ENCODE measurements at regions not wholly inside any gene's neighbourhood (a gene's known extent, or its start where the extent isn't known, plus 50 kb on each side); places are given as distances from the start of the nearest gene placed in this dataset.

DNA sequence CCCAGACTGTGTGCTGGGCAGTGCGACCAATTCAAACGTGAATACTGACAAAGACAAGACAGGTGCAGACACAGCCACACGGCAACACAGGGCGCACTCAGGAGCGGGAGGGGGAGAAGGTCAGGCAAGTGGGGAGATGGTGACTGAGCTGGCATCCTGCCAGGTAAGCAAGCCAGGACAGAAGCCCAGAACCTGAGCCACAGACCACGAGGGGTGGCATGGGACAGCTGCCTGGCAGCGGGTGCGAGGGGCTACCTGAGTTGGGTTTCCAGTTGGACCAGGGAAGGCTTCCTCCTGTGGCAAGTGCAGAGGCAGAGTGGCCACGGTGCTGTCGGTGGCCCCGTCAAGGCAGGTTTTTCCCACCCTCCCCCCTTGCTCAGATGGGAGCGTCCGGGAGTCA lies 215.2 kb upstream of the ARID1B start:
- no peak overlapping the region for H3K4me3 Mint-ChIP-seq
- no peaks in the 10 kb centered on the region for H3K36me3 Mint-ChIP-seq (ENCODE audit: low read depth)
- no peak for ATAC-seq (replicated peaks)
- peaks cover 10% of the 10 kb centered on the region for H3K9me3 Mint-ChIP-seq
- peaks cover 5% of the 10 kb centered on the region for H3K4me1 Mint-ChIP-seq
- no peaks in the 10 kb centered on the region for H3K27me3 Mint-ChIP-seq
- no peak overlapping the region for H3K27ac Mint-ChIP-seq

DNA sequence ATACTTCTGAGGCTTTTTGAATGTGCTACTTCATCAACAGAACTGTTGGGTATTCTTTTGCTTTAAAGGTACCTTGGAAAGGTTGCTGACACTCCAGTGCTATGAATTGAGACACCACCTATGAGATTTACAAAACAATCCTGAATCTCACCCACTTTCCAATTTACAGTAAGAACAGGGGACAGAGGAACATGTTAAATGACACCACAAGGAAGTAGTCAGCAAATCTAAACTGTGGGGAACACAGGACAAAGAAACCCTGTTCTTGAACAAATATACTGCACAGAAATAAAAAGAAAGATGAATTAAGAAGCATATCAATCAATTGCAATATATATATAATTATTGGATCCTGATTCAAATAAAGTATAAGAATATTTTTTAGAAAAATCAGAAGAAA lies 216.7 kb upstream of the ARID1B start:
- peaks cover 10% of the 10 kb centered on the region for H3K9me3 Mint-ChIP-seq
- H3K27me3 Mint-ChIP-seq = no peaks in the 10 kb centered on the region
- no peak for ATAC-seq (replicated peaks)
- no peak overlapping the region for H3K27ac Mint-ChIP-seq
- H3K36me3 Mint-ChIP-seq (ENCODE audit: low read depth) = no peaks in the 10 kb centered on the region
- H3K4me3 Mint-ChIP-seq = no peak overlapping the region
- H3K4me1 Mint-ChIP-seq = peaks cover 5% of the 10 kb centered on the region

DNA sequence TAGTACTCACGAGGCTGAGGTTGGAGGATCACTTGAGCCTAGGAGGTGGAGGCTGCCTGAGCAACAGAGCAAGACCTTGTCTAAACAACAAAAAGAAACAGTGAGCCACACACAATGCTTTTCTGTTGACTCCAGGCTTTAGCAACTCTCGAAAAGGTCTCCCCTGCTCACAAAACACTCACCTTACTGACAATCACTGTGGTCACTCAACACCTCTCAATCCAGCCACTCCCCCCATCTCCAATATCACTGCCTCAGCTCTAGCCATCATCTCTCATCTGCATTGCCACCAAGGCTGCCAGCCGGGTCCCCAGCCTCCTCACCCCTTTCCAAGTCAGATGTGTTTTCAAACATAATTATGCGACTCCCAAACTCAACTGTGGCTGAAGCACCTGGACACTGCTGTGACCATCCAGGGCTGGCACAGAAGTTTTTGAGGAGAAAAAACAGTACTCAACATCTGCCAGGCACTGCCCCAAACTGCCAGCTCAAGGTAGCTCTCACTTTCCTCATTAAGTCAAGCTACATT lies 218.0 kb upstream of the ARID1B start:
- H3K27me3 Mint-ChIP-seq = no peaks in the 10 kb centered on the region
- no peak overlapping the region for H3K27ac Mint-ChIP-seq
- ATAC-seq (replicated peaks) = no peak
- H3K9me3 Mint-ChIP-seq = peaks cover 10% of the 10 kb centered on the region
- no peaks in the 10 kb centered on the region for H3K36me3 Mint-ChIP-seq (ENCODE audit: low read depth)
- peaks cover under 1% of the 10 kb centered on the region for H3K4me1 Mint-ChIP-seq
- H3K4me3 Mint-ChIP-seq = no peak overlapping the region

DNA sequence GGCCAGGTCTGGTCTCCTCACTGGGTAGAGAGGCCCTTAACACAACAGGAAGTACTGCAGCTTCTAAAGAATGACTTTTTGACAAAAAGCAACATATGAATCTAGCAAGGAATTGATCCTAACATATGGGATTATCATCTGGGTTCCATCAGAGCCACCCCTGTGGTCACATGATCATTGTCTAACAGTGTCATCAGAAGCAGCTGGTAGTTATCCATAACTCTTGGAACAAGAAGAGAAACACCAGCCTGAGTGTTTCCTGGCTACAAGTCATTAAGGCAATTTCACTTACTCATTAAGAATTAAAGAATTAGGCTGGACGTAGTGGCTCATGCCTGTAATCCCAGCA lies 219.3 kb upstream of the ARID1B start:
- Mint-ChIP-seq H3K27me3 (no peaks in the 10 kb centered on the region), H3K36me3 (ENCODE audit: low read depth) (no peaks in the 10 kb centered on the region)

DNA sequence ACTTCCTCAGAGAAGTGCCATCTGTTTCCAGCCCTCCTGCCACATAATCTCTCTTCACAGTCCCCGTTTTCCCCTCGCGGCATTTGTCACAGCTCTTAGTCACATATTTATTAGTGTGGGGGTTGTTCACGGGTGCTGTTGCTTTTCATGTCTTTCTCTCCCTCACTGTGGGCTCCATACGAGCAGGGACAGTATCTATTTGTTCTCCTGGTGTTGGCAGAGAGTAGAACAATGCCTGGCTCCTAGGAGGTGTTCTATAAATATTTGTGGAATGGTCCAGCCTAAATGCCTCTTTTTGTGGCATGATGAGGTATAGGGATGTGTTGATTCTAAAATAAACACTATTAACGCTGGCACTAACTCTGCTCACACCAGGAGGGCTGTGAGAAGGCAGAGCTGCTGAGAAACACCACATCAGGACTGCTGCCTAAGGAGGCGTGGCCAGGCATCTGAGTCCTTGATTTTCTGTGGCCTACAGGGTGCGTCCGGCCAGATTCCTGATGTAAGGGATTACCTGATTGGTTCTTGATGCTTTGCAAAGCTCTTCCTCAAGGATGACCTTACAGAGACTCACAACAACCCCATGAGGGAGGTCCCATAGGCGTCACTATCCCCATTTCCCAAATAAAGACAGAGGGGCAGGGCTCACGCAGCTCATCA lies 219.8 kb upstream of the ARID1B start:
- no peak overlapping the region for H3K27ac Mint-ChIP-seq

More for the DNA sequence above, 219.3 kb upstream of the ARID1B start:
- Mint-ChIP-seq H3K4me3 (no peak overlapping the region), H3K4me1 (no peaks in the 10 kb centered on the region), H3K27ac (no peak overlapping the region), H3K9me3 (peaks cover 10% of the 10 kb centered on the region)
- ATAC-seq (replicated peaks) = no peak

DNA sequence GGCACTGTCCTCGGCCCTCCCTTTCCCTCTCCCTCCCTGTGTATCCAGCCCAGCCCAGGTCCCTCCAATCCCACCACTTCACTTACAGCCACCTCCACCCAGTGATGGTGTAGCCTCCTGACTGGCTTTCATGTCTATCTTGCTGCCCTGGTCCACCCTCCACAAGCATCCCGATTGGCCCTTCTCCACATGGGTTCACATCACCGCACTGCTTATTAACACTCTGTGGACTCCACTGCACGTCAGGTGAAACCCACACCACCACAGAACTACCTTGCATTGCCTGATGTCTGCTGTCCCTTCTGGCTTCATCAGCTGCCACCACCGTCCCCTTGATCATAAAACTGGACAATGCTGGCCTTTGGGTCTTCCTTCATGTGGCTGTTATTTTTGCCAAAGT lies 220.4 kb upstream of the ARID1B start:
- H3K4me3 Mint-ChIP-seq = no peak overlapping the region
- no peak for ATAC-seq (replicated peaks)
- H3K27ac Mint-ChIP-seq = no peak overlapping the region
- no peaks in the 10 kb centered on the region for H3K4me1 Mint-ChIP-seq
- no peaks in the 10 kb centered on the region for H3K27me3 Mint-ChIP-seq
- peaks cover 10% of the 10 kb centered on the region for H3K9me3 Mint-ChIP-seq
- H3K36me3 Mint-ChIP-seq (ENCODE audit: low read depth) = no peaks in the 10 kb centered on the region

More for the DNA sequence above, 219.8 kb upstream of the ARID1B start:
- Mint-ChIP-seq H3K27me3 (no peaks in the 10 kb centered on the region), H3K4me3 (no peak overlapping the region), H3K9me3 (peaks cover 10% of the 10 kb centered on the region), H3K36me3 (ENCODE audit: low read depth) (no peaks in the 10 kb centered on the region), H3K4me1 (no peaks in the 10 kb centered on the region)
- no peak for ATAC-seq (replicated peaks)

DNA sequence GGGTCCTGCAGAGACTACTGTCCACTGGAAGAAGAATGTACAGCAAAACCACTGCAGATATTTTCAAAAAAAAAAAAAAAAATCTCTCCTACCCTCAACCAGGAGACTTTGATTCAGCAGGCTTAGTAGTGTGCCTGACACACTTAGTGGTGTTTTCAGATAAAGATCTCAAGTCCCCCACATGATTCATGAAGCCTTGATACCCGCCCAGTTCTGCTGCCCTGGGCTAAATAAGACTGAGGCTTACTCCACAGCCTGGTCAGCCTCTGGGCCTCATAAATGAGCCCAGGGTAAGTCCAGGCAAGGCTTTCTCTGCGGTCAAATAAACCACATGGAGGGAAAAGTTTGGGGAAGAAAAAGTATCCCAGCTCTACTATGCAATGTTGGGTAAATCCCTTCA lies 222.1 kb upstream of the ARID1B start:
- Mint-ChIP-seq H3K4me3 (no peak overlapping the region), H3K9me3 (peaks cover 6% of the 10 kb centered on the region), H3K27me3 (no peaks in the 10 kb centered on the region), H3K4me1 (no peaks in the 10 kb centered on the region), H3K27ac (no peak overlapping the region), H3K36me3 (ENCODE audit: low read depth) (no peaks in the 10 kb centered on the region)
- peak; percentile 50 for ATAC-seq (replicated peaks)

DNA sequence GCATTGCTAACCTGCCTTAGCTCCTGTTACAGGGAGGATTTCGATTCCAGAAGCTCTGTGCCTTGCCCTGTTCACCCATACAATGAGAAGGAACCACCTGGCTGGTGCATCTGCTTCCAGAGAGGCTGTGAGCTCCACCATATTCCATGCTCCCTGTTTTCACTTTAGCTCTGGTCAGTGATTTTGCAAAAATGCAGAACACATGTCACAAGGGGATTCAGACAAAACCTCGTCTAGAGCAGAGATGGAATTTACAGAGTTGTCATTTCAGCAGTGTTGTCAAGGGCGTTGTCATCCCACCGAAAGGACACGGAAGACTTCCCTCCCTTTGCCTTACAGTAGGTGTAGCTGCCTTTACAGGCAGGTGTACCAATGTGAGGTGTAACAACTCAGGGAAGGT lies 223.0 kb upstream of the ARID1B start:
- H3K4me3 Mint-ChIP-seq = no peak overlapping the region
- ATAC-seq (replicated peaks) = no peak
- H3K9me3 Mint-ChIP-seq = no peaks in the 10 kb centered on the region
- H3K27ac Mint-ChIP-seq = no peak overlapping the region
- no peaks in the 10 kb centered on the region for H3K4me1 Mint-ChIP-seq
- no peaks in the 10 kb centered on the region for H3K36me3 Mint-ChIP-seq (ENCODE audit: low read depth)
- no peaks in the 10 kb centered on the region for H3K27me3 Mint-ChIP-seq

DNA sequence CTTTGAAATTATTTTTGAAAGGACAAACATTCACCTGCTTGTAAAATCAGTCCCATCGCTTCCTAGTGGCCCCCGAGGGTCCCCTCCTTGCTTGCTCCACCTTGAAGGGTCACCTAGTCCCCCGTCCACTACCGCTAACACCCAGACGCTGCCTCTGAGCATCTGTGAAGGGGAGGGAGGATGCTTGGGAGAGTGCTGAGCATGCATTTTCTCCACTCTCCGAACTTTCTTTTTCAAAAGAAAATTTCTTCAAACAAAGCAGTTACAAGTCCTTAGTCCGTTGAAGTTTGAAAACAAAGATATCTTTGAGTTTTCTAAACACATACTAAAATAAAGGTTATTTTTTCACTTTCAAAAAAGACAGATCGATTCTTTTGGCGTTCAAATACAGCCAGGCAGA lies 224.3 kb upstream of the ARID1B start:
- H3K4me1 Mint-ChIP-seq = no peaks in the 10 kb centered on the region
- H3K27me3 Mint-ChIP-seq = no peaks in the 10 kb centered on the region
- no peaks in the 10 kb centered on the region for H3K9me3 Mint-ChIP-seq
- H3K4me3 Mint-ChIP-seq = no peak overlapping the region
- ATAC-seq (replicated peaks) = no peak
- H3K27ac Mint-ChIP-seq = no peak overlapping the region
- H3K36me3 Mint-ChIP-seq (ENCODE audit: low read depth) = no peaks in the 10 kb centered on the region

DNA sequence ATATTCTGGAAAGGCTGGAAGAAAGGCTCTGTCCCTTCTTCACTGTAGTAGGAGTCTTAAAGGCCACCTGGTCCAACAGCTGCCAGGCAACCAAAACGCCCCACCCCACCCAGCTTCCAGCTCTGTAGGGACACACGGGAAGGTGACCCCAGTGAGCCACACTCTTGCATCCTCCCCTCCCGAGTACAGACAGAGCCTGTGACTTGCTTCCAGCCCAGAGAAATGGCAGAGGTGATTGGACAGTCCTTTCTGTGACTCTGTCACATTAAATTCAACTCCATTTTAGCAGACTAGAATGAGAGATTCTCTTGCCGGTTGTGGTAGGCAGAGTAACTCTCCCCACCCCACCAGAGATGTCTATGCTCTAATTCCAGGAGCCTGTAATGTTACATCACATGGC lies 226.2 kb upstream of the ARID1B start:
- no peaks in the 10 kb centered on the region for H3K36me3 Mint-ChIP-seq (ENCODE audit: low read depth)
- no peak overlapping the region for H3K4me3 Mint-ChIP-seq
- no peaks in the 10 kb centered on the region for H3K27me3 Mint-ChIP-seq
- H3K27ac Mint-ChIP-seq = no peak overlapping the region
- no peaks in the 10 kb centered on the region for H3K9me3 Mint-ChIP-seq
- H3K4me1 Mint-ChIP-seq = no peaks in the 10 kb centered on the region
- ATAC-seq (replicated peaks) = no peak

DNA sequence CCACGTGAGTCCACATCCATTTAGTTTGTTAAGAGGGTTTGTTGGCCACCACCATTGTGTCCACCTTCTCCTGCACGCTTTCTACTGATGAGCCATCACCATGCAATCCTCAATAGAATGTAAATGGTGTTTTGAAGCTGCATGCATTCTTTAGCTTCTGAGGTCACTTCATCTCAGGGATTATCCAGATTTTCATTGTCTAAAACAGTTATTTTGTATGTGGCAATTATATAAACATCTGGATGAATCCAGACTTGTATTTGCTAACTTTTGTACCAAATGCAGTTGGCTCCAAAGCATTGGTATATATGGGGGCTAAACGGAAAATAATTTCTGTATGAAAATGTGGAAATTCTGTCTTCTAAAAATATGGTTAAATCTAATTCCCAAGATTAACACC lies 231.2 kb upstream of the ARID1B start:
- no peaks in the 10 kb centered on the region for H3K36me3 Mint-ChIP-seq (ENCODE audit: low read depth)
- H3K4me1 Mint-ChIP-seq = no peaks in the 10 kb centered on the region
- no peak overlapping the region for H3K27ac Mint-ChIP-seq
- no peaks in the 10 kb centered on the region for H3K9me3 Mint-ChIP-seq
- H3K27me3 Mint-ChIP-seq = peaks cover 3% of the 10 kb centered on the region
- no peak overlapping the region for H3K4me3 Mint-ChIP-seq
- ATAC-seq (replicated peaks) = no peak

DNA sequence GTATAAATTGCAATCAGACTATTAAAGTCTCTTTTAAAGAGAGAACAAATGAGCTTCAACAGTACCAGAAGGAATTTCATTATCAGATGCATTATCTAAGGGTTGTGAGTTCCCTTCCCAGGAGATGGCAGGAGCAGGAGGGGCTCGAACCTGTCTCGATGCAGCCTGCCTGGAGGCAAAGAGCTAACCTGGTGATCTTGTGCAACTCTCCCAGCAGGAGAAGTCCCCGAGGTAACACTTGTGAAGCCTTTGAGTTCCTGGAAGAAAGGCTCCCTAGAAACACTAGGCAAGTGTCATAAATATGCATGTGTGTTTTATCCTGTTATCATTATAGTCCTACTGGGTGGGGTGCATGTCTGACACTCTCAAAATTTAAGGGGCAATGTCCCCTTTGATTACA lies 232.2 kb upstream of the ARID1B start:
- no peaks in the 10 kb centered on the region for H3K36me3 Mint-ChIP-seq (ENCODE audit: low read depth)
- H3K27me3 Mint-ChIP-seq = peaks cover 3% of the 10 kb centered on the region
- no peaks in the 10 kb centered on the region for H3K9me3 Mint-ChIP-seq
- H3K4me3 Mint-ChIP-seq = no peak overlapping the region
- no peak overlapping the region for H3K27ac Mint-ChIP-seq
- no peaks in the 10 kb centered on the region for H3K4me1 Mint-ChIP-seq
- ATAC-seq (replicated peaks) = no peak

DNA sequence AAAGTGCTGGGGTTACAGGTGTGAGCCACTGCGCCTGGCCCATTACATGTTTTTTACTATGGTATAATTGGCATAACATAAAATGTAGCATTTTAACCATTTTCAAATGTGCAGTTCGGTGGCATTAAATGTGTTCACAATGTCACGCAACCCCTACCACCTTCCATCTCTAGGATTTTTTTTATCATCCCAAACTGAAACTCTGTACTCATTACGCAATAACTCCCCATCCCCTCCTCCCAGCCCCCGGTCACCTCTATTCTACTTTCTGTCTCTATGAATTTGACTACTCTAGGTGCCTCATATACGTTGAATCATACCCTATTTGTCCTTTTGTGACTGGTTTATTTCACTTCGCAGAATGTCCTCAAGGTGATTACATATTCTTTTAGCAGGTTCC lies 233.1 kb upstream of the ARID1B start:
- no peak overlapping the region for H3K4me3 Mint-ChIP-seq
- no peaks in the 10 kb centered on the region for H3K9me3 Mint-ChIP-seq
- no peak for ATAC-seq (replicated peaks)
- H3K27me3 Mint-ChIP-seq = peaks cover 3% of the 10 kb centered on the region
- H3K27ac Mint-ChIP-seq = no peak overlapping the region
- H3K4me1 Mint-ChIP-seq = no peaks in the 10 kb centered on the region
- no peaks in the 10 kb centered on the region for H3K36me3 Mint-ChIP-seq (ENCODE audit: low read depth)

DNA sequence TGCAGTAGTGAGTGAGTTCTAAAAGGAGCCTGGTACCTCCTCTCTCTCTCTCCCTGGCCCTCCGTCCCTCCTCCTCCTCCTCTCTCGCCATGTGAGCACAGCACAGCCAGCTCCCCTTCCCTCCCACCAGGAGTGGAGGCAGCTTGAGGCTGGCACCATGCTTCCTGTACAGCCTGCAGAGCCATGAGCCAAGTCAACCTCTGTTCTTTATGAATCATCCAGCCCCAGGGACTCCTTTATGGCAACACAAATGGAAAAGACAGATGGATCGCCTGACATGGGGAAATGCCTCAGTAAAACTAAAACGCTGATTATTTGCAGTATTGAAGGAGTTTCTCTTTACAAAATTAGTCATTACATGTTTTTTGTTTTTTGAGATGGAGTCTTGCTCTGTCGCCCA lies 233.7 kb upstream of the ARID1B start:
- ATAC-seq (replicated peaks) = no peak
- no peaks in the 10 kb centered on the region for H3K9me3 Mint-ChIP-seq
- peaks cover 3% of the 10 kb centered on the region for H3K27me3 Mint-ChIP-seq
- no peaks in the 10 kb centered on the region for H3K36me3 Mint-ChIP-seq (ENCODE audit: low read depth)
- H3K4me1 Mint-ChIP-seq = no peaks in the 10 kb centered on the region
- H3K4me3 Mint-ChIP-seq = no peak overlapping the region
- H3K27ac Mint-ChIP-seq = no peak overlapping the region

DNA sequence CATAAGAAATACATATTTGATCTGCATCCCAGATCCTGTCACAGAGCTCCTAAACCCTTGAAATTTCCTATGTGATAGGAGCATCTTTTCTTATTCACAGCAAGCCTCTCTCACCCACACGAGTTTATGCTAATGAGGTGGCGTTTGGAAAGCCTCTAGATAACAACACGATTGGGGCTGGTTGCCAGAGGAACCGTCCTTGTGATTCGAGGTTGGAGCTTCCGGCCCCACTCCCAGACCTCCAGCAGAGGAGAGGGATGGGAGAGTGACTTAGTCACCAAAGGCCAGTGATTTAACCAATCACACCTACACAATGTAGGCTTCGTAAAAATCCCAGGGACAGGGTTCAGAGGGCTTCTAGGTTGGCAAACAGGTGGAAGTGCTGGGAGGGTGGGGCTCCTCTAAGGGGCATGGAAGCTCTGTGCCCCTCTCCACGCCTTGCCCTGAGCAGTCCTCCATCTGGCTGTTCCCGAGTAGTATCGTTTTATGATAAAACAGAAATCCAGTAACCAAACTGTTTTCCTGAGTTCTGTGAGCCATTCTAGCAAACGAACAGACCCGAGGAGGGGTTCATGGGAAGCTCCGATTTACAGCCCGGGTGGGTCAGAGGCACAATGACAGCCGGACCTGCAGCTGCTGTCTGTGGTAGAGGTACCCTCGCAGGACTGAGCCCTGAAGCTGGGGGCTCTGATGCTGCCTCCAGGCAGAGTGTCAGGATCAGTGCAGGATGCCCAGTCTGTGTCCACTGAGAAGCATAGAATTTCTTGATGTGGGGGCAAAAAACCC lies 238.1 kb upstream of the ARID1B start:
- H3K27ac Mint-ChIP-seq = no peak overlapping the region
- no peaks in the 10 kb centered on the region for H3K4me1 Mint-ChIP-seq
- H3K36me3 Mint-ChIP-seq (ENCODE audit: low read depth) = no peaks in the 10 kb centered on the region
- H3K27me3 Mint-ChIP-seq = peaks cover 3% of the 10 kb centered on the region
- no peak for ATAC-seq (replicated peaks)
- no peaks in the 10 kb centered on the region for H3K9me3 Mint-ChIP-seq
- no peak overlapping the region for H3K4me3 Mint-ChIP-seq
